Activated CD4-positive, alpha-beta T cell treated with anti-CD3 and anti-CD28 coated beads for 24 hours (primary cell): ENCODE measurements at regions not wholly inside any gene's neighbourhood (a gene's known extent, or its start where the extent isn't known, plus 50 kb on each side); places are given as distances from the start of the nearest gene placed in this dataset.

Experiments
- DNase-seq, 2 donors: peaks; one replicate each; pipeline ENCODE4 v3.0.0-alpha.2; 2020; ENCODE audit warnings: low read depth in 2 of 2

DNA sequence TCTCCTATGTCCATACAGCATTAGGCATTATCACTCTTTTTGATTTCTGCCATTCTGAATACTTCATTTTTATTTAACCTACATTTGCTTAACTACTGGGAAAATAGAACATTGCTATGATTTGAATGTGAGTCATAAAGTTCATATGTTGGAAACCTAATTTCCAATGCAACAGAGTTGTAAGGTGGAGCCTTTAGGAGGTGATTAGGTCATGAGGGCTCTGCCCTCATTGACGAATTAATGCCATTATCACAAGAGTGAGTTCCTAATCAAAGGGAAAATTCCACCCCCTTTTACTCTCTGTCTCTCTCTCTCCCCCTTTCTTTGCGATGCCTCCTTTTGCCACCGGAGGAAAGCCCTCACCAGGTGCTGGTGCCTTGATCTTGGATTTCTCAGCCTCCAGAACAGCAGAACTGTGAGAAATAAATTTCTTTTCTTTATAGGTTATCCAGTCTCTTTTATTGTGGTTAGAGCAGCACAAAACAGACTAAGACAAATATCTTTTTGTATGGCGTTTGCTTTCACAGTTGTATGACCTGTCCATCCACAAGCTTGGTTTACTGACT lies 180.1 kb upstream of the ARID2 start:
- DNase-seq: no peak

GRCh38 chr12:45553204-45553603 lies 176.3 kb upstream of the ARID2 start:
- no peak for DNase-seq

GRCh38 chr12:45557016-45557415 lies 172.5 kb upstream of the ARID2 start:
- no peak for DNase-seq

DNA sequence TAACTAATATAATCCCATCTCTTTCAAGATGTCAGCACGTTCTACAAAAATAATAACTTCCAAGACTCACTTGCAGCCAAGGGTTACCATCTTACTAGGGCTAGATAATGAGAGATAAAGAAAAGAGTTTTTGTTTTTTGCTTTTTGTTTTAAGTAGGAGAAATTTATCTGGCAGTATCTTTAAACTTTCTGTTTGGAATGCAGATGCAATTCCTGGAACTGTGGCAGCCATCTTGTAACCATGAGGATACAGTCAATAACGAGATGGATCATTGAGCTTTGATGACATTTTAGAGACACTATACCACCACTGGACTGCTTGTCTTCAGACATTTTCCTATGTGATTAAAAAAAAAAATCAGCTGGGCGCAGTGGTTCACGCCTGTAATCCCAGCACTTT lies 171.2 kb upstream of the ARID2 start:
- DNase-seq: no peak

DNA sequence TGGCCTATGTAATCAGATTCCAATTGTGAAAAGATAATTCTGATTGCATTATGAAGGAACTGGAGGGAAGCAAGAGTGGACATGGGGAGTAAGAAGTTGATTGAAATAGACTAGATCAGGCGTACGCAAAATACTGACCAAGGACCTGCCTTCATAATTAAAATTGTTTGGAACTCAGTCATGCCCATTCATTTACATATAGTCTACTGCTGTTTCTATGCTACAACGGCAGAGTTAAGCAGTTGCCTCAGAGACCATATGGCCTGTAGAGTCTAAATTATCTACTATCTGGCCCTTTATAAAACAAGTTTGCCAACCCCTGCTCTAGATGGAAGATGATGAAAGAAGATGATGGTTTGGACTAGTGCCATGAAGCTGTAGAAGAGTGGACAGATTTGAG lies 170.0 kb upstream of the ARID2 start:
- DNase-seq: no peak

DNA sequence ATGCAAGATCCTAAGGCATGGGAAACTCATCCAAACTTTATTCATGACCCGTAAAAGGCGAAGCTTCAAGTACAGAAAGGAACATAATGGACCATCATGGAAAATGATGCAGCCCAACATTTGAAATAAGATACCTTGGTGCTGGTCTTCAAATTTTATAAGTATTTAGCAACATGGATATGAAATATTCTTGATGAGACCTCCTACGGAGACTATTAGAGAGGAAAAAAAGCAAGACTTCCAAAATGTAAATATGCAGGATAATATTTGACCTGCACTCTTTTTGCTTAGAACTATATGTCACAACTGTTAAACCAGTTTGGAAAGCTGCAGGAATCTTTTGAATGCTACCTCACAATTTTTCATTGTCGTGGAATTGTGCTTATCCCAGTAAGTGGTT lies 168.8 kb upstream of the ARID2 start:
- DNase-seq: no peak

GRCh38 chr12:45561488-45561887 lies 168.0 kb upstream of the ARID2 start:
- DNase-seq: no peak

DNA sequence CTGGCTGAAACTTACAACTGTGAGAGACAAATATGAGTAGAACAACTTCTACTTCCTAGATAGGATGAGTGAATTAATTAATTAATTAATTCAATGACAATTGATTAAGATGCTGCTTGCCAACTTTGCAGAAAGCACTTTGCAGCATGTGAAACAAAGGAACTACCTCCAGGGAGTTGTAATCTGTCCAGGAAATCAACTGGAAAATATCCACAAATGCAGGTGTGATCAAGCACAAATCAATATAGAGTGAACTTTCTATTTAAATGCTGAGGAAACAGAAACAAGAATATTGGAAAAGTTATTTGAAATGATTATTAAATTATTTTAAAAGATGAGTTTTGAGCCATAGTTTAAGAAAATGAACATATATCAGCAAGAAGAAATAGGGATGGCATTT lies 163.9 kb upstream of the ARID2 start:
- DNase-seq: no peak

DNA sequence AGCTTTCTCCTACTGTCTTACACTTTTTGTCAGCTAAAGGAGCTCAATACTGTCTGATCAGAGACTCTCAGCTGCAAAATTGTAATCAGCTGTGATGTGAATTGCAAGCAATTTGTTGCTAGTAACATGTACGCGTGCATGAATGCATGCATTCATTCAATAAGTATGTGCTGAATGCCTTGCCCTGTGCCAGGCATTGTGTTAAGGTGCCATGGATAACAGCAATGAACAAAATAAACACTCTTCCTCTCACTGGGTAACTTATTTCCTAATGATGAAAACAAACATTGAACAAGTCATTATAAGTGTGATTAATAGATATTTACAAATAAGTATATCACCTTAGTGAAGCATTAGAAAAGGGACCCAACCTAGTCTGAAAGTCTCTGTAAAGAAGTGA lies 163.2 kb upstream of the ARID2 start:
- DNase-seq: no peak

DNA sequence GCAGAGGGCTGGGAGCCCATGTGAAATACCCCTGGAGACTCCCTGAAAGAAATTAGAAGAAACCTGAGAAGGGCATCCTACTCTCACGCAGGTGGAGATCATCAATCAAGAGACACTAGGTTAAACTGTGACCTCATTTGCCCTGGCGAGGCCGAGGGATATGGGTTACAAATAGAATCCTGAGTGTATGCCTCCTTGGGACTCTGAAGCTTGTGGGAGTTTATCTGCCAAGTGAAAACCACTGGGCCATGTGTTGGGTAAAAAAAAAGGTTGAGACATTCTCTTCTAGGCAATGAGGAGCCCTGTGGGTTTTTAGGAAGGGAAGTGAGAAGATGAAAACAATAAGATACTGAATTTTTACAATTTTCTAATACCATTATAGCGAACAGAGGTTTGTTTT lies 160.7 kb upstream of the ARID2 start:
- no peak for DNase-seq

DNA sequence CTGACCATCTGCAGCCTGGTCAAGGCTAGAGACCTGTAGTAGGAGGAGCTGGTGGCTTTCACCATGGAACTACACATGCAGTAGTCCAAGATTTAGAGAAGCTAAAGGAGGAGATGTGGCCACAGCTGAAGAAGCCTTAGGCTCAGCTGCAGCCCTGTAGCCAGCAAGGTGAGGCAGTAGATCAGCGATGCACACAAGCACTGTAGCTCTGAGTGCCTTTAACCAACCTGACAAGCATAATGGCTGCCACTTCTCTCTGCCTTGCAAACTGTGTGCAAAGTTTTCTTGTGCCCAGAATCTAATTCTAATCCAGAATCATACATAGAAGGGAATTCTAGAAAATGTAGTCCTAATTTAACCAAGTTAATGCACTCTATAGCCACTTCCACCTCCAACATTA lies 159.0 kb upstream of the ARID2 start:
- DNase-seq: no peak

DNA sequence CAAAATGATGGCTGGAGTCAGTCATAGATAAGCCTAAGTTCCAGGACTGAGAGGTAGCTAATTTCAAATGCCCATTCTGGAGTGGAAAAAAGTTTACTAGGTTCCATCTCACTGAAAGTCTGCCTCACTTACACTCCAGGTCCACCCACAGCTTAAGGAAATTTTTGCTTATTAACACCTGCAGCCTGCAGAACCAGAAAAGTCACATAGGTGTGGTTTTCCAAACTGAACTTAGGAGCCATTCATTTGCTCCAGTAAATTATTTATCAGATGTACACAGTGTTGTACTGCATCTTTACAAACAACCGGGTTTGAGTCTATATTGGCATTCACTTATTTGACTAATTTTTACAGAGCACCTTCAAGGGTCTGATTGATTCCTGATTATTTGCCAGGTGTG lies 157.4 kb upstream of the ARID2 start:
- no peak for DNase-seq

GRCh38 chr12:45575417-45575816 lies 154.1 kb upstream of the ARID2 start:
- no peak for DNase-seq

GRCh38 chr12:45575823-45576475 lies 153.6 kb upstream of the ARID2 start:
- DNase-seq: no peak

DNA sequence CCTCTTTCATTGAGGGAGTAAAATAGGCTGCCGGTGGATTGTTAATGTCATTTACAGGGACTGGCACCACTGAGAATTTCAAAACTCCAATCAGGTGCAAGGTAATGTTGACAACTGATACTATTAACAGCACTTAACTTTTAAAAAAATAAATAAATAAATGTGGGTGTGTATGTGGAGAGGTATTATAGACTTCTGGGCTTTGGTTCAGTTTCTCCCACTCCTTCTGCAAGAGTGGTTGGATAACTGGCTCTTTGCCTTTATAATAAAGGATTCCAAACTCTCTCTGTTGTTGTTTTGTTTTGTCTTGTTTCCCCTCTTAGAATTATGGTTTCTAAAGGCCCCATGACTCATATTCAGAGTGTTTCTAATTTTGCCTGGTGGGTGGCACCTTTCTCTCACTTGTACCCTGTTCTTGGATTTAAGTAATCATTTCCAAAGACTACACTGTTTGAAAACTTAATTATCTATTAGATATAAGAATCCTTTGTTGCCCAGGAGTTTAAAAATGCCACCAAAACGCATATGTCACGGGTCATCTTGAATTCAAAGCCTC lies 151.6 kb upstream of the ARID2 start:
- no peak for DNase-seq

DNA sequence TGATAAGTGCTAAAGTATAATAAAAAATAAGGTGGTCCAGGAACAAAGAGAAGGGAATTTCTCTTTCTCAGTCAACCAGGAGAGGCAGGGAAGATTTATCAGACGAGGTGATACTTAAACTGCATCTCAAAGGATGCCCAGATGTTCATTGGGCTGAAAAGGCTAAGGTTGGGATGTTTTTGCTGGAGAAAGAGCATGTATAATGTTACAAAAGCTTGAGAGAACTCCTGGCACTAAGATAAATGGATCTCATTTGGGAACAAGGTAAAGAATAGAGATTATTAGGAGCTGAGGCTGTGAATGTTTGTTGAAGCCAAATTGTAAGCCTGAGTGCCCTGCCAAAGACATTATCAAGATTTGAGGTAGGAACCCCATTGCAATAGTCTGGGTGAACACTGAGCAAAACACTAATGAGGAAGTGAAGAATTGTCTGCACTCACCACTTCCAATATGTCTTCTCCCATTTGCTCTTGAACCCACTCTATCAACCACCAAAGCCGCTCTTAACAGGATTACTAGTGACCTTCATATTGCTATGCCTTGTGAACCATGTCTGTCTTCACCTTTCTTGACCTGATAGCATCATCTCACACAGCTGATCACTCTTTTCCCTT lies 149.0 kb upstream of the ARID2 start:
- no peak for DNase-seq

DNA sequence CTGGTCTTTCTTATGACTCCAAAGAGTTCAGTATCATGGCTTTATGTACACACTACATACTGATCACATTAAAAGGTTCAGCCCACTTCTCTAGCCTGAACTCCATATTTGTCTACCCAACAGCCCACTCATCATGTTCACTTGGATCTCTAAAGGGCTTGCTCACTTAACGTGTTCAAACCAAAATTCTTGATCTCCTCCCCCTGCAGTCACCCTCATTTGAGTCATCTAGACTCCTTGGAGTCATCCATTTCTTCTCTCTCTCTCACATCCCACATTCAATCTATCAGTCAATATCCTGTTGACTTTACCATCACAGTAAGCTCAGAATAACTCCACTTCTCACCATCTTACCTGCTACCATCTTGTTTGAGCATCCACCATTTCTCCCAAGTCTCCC lies 148.4 kb upstream of the ARID2 start:
- DNase-seq: no peak

GRCh38 chr12:45582536-45582935 lies 147.0 kb upstream of the ARID2 start:
- no peak for DNase-seq

- DNase-seq: no peak
Observed at GRCh38 chr12:45582986-45583659, 146.4 kb upstream of the ARID2 start.

GRCh38 chr12:45584336-45584735 lies 145.2 kb upstream of the ARID2 start:
- DNase-seq: no peak

DNA sequence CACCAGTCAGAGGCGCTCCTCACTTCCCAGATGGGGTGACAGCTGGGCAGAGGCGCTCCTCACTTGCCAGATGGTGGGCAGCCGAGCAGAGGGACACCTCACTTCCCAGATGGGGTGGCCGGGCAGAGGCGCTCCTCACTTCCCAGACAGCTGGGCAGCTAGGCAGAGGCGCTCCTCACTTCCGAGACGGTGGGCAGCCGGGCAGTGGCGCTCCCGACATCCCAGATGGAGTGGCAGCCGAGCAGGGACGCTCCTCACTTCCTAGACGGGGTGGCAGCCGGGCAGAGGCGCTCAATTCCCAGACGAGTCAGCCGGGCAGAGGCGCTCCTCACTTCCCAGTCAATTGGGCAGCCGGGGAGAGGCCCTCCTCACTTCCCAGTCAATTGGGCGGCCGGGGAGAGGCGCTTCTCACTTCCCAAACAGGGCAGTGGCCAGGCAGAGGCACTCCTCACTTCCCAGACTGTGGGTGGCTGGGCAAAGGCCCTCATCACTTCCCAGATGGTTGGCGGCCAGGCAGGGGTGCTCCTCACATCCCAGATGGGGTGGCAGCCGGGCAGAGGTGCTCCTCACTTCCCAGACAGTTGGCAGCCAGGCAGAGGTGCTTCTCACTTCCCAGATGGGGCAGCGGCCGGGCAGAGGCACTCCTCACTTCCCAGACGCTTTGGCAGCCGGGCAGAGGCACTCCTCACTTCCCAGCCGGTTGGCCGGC lies 143.8 kb upstream of the ARID2 start:
- DNase-seq: no peak

DNA sequence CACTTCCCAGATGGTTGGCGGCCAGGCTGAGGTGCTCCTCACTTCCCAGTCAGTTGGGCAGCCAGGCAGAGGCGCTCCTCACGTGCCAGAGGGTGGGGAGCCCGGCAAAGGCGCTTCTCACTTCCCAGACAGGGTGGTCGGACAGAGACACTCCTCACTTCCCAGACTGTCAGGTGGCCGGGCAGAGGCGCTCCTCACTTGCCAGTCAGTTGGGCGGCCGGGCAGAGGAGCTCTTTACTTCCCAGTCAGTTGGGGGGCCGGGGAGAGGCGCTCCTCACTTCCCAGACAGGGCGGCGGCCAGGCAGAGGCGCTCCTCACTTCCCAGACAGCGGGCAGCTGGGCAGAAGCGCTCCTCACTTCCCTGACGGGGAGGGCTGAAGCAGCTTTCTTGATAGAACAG lies 143.0 kb upstream of the ARID2 start:
- DNase-seq: no peak
